K562 (cell line): ENCODE measurements at regions not wholly inside any gene's neighbourhood (a gene's known extent, or its start where the extent isn't known, plus 50 kb on each side); places are given as distances from the start of the nearest gene placed in this dataset.

Experiments
- ATAC-seq: fragments of 200-7000 bp; cut with Tn5 transposase; 3 replicates; pipeline ENCODE4 v1.9.1; 2020; ENCODE audit warnings: moderate library complexity
- BruUV-seq: library from RNA; stranded (reverse); fragments of 400-500 nt; replicated peaks from 2 replicates; lab custom pipeline; 2021; lab: Mats Ljungman, UMichigan
- CTCF ChIA-PET: fragments of 300-600 bp; formaldehyde crosslinking; extraction: SDS; loops from one replicate; lab custom pipeline; 2021; ENCODE audit warnings: low intra/inter-chr PET ratio; lab: Yijun Ruan, JAX
- POLR2A ChIA-PET: fragments of 300-600, 350-650 bp; sonication (Branson Sonifier 250); formaldehyde crosslinking; extraction: SDS; loops from one replicate; lab custom pipeline; 2021; ENCODE audit warnings: antibody characterized with exemption, inconsistent platforms; lab: Yijun Ruan, JAX
- DNase-seq, 4 experiments: peaks; one replicate each; pipeline versions ENCODE4 v3.0.0 to v3.0.0-alpha.2; 2011 to 2018; ENCODE audit warnings: low spot score in 3 of 4, mixed read lengths in 3 of 4; ENCODE audit errors: extremely low read depth in 1 of 4
- FAIRE-seq: peaks from 2 replicates; lab custom pipeline; 2011; peaks lifted over from hg19 to GRCh38; lab: Jason Lieb, UNC
- H2AFZ ChIP-seq: 2 replicates; pipeline ENCODE4 v1.6.0; 2011; ENCODE audit warnings: low read depth, low read length, control low read depth, inconsistent platforms
- H3K27ac ChIP-seq: fragments of 200-600 bp; 3 replicates; pipeline ENCODE4 v1.8.0; 2011; ENCODE audit warnings: low read depth, mild to moderate bottlenecking, control low read depth, inconsistent platforms, low read length, moderate library complexity, mixed read lengths; ENCODE audit errors: extremely low read depth
- H3K27me3 ChIP-seq, 2 experiments: fragments of 300-600 bp in 1 of 2; 2 replicates in 1 of 2; 3 replicates in 1 of 2; pipeline versions ENCODE4 v1.6.0 to v1.8.0; 2011; ENCODE audit warnings: inconsistent platforms in 2 of 2, low read length in 2 of 2, mild to moderate bottlenecking in 1 of 2, mixed read lengths in 1 of 2, moderate library complexity in 1 of 2; ENCODE audit not compliant: control insufficient read depth in 2 of 2, insufficient read depth in 2 of 2
- H3K36me3 ChIP-seq: fragments of 300-600 bp; 3 replicates; pipeline ENCODE4 v1.8.0; 2011; ENCODE audit warnings: mild to moderate bottlenecking, low read length, inconsistent platforms; ENCODE audit not compliant: control insufficient read depth, insufficient read depth
- H3K4me1 ChIP-seq, 2 experiments: fragments of 200-600 bp in 1 of 2; replicated peaks in 1 of 2; 2 replicates in 1 of 2; 3 replicates in 1 of 2; pipeline versions ENCODE4 v1.5.1 to v1.8.0; 2011; ENCODE audit warnings: inconsistent platforms in 2 of 2, low read length in 2 of 2, mild to moderate bottlenecking in 1 of 2, mixed read lengths in 1 of 2, moderate library complexity in 1 of 2; ENCODE audit not compliant: control insufficient read depth in 2 of 2, insufficient read depth in 2 of 2
- H3K4me2 ChIP-seq: 2 replicates; pipeline ENCODE4 v1.6.1; 2011; ENCODE audit warnings: low read length, control low read depth, inconsistent platforms, mixed read lengths; ENCODE audit not compliant: insufficient read depth
- H3K4me3 ChIP-seq: fragments of 200-600 bp; sonication (generic), shearing (Covaris generic); 2 replicates; pipeline ENCODE4 v1.5.1; 2016; ENCODE audit warnings: control low read depth, inconsistent platforms
- H3K79me2 ChIP-seq: fragments of 200-600 bp; 3 replicates; pipeline ENCODE4 v1.8.0; 2011; ENCODE audit warnings: low read length, inconsistent platforms; ENCODE audit not compliant: control insufficient read depth, insufficient read depth
- H3K9ac ChIP-seq, 2 experiments: 2 replicates each; pipeline versions ENCODE4 v1.6.0 to v1.6.1; 2011; ENCODE audit warnings: low read depth in 2 of 2, low read length in 2 of 2, control low read depth in 1 of 2, inconsistent platforms in 1 of 2, mild to moderate bottlenecking in 1 of 2, mixed read lengths in 1 of 2; ENCODE audit not compliant: insufficient read depth in 1 of 2
- H3K9me1 ChIP-seq: one replicate; pipeline ENCODE4 v1.6.0; 2011; ENCODE audit warnings: inconsistent platforms, mild to moderate bottlenecking, low read length, moderate library complexity; ENCODE audit not compliant: control insufficient read depth, insufficient read depth
- H3K9me3 ChIP-seq: replicated peaks from 2 replicates; pipeline ENCODE4 v1.5.1; 2011; ENCODE audit warnings: low read depth, low read length, inconsistent platforms; ENCODE audit not compliant: control insufficient read depth, insufficient read depth
- H4K20me1 ChIP-seq: replicated peaks from 2 replicates; pipeline ENCODE4 v1.6.1; 2011; ENCODE audit warnings: low read length, inconsistent platforms, mixed read lengths; ENCODE audit not compliant: control insufficient read depth, insufficient read depth
- CBX3 ChIP-seq, 2 experiments: IDR thresholded peaks; 1 replicate in 1 of 2; 2 replicates in 1 of 2; pipeline ENCODE4 v1.6.1; 2012; ENCODE audit warnings: inconsistent platforms in 2 of 2, low read length in 2 of 2, borderline replicate concordance in 1 of 2, control low read depth in 1 of 2
- E2F3 ChIP-seq: fragments of 250-450 bp; sonication (Bioruptor Pico); IDR thresholded peaks from 2 replicates; pipeline ENCODE4 v1.4.0; 2020; ENCODE audit warnings: mild to moderate bottlenecking
- FOXJ2 ChIP-seq: fragments of 200-800 bp; sonication (Bioruptor generic); IDR thresholded peaks from 2 replicates; pipeline ENCODE4 v1.6.1; 2016; ENCODE audit warnings: missing genetic modification characterization, missing compliant biosample characterization
- HNRNPUL1 ChIP-seq: fragments of 200-400 bp; formaldehyde crosslinking; IDR thresholded peaks from 2 replicates; pipeline ENCODE4 v1.6.1; 2017; ENCODE audit warnings: low read length
- SIRT6 ChIP-seq: IDR thresholded peaks from one replicate; pipeline ENCODE4 v1.6.1; 2012; ENCODE audit warnings: low read depth, mild to moderate bottlenecking, control low read depth, inconsistent platforms, low read length, moderate library complexity
- SUPT5H ChIP-seq: fragments of 450-650 bp; IDR thresholded peaks from 2 replicates; pipeline ENCODE4 v1.6.1; 2016
- TCF7 ChIP-seq: sonication (generic); IDR thresholded peaks from 2 replicates; pipeline ENCODE4 v1.6.1; 2016; ENCODE audit warnings: antibody characterized with exemption, borderline replicate concordance
- TOE1 ChIP-seq, 2 experiments: fragments of 450-650 bp in 1 of 2; sonication (generic) in 1 of 2; formaldehyde crosslinking in 1 of 2; IDR thresholded peaks; 2 replicates each; pipeline versions ENCODE4 v1.7.1 to v1.8.0; 2016 to 2022; ENCODE audit warnings: borderline replicate concordance in 2 of 2, mild to moderate bottlenecking in 2 of 2, antibody characterized with exemption in 1 of 2, inconsistent platforms in 1 of 2, low read depth in 1 of 2, missing genetic modification reagents in 1 of 2, moderate library complexity in 1 of 2
- ZC3H4 ChIP-seq: sonication (generic); formaldehyde crosslinking; IDR thresholded peaks from 2 replicates; pipeline ENCODE4 v1.9.0; 2021; ENCODE audit warnings: missing genetic modification reagents, borderline replicate concordance
- ZFP1 ChIP-seq: fragments of 450-650 bp; formaldehyde crosslinking; IDR thresholded peaks from 2 replicates; pipeline ENCODE4 v1.4.0; 2020; ENCODE audit warnings: mild to moderate bottlenecking, mixed read lengths
- ZKSCAN3 ChIP-seq: fragments of 250-450 bp; sonication (Bioruptor Pico); IDR thresholded peaks from 2 replicates; pipeline ENCODE4 v1.4.0; 2020
- WGBS: fragments of 100-300 bp; shearing (Covaris generic); methylation state at CpG from one replicate; pipeline ENCODE4 v1.1.6; 2016; ENCODE audit warnings: low coverage, mixed read lengths; ENCODE audit not compliant: insufficient coverage; ENCODE audit errors: missing lambda C conversion rate; 5-methylcytosine and 5-hydroxymethylcytosine counted together
- in situ Hi-C: fragments of 300-500 bp; cut with MboI; formaldehyde crosslinking; loops from 4 replicates; pipeline ENCODE4 v1.15.0; 2018; ENCODE audit warnings: inconsistent platforms, mixed read lengths
- intact Hi-C: fragments of 100-400 bp; cut with micrococcal nuclease; formaldehyde crosslinking; loops from 2 replicates; pipeline ENCODE4 v1.14.2; 2022
- TF ChIP-seq, protein P1 (sequence below): fragments of 450-650 bp; IDR thresholded peaks from 2 replicates; pipeline ENCODE4 v1.6.1; 2016; ENCODE audit warnings: borderline replicate concordance
- TF ChIP-seq, protein P2 (sequence below): fragments of 450-650 bp; IDR thresholded peaks from 2 replicates; pipeline ENCODE4 v1.6.1; 2016; ENCODE audit warnings: antibody characterized with exemption

DNA sequence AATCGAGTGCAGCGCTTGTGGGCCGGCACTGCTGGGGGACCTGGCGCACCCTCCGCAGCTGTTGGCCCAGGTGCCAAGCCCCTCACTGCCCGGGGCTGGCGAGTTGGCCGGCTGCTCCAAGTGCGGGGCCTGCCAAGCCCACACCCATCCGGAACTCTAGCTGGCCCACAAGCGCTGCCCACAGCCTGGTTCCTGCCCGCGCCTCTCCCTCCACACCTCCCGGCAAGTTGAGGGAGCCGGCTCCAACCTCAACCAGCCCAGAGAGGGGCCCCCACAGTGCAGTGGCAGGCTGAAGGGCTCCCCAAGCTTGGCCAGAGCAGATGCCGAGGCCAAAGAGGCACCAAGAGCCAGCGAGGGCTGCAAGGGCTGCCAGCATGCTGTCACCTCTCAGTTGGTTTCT lies 73.4 kb downstream of the PLXNA1 start:
- in situ Hi-C loops: no loop called here
- Histone ChIP-seq H3K9ac (no peak overlapping the region), H2AFZ (no peak overlapping the region), H4K20me1 (no peaks in the 10 kb centered on the region), H3K27ac (no peak overlapping the region), H3K9me1 (no peaks in the 10 kb centered on the region), H3K4me1 (no peaks in the 10 kb centered on the region; a peak in 1 of 5 replicates), H3K27me3 (0 out of 5 replicates have a peak, but pooled peaks cover 0 to 4% of the 10 kb centered on the region in 2 experiments), H3K4me3 (no peak overlapping the region), H3K4me2 (no peak overlapping the region), H3K9me3 (no peaks in the 10 kb centered on the region; the same call in 1 of the 2 replicates), H3K79me2 (no peaks in the 10 kb centered on the region), H3K36me3 (no peaks in the 10 kb centered on the region)
- DNase-seq: no peak
- no peak for TF ChIP-seq TCF7
- no peak for TF ChIP-seq FOXJ2 (tag)
- no peak for TF ChIP-seq SUPT5H
- TF ChIP-seq ZC3H4: no peak
- WGBS: 0% methylated on average over 2 of the region's 17 CpGs
- BruUV-seq: no TSS peak
- no peak for FAIRE-seq
- ATAC-seq: no peak
- POLR2A ChIA-PET: no interaction called here
- intact Hi-C loops: no loop called here
- CTCF ChIA-PET: no interaction called here

DNA sequence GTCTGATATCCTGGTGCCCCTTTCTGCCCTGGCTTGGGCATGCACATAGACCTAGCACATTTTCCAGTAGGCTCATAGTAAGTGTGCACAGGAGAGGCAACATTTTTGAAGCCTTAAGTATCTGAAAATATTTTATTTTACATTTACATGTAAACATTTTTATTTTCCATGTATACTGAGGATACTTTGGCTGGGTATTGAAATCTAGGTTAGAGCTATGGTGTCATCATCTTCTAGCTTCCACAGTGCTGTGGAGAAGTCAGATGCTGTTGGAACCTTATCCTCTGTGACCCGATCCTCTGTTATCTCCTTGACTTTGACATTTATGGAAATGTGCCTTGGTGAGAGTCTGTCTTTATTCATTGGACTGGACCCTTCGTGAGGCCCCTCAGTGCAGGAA lies 74.1 kb downstream of the PLXNA1 start:
- no peaks in the 10 kb centered on the region; a peak in 1 of 5 replicates for H3K4me1 ChIP-seq
- TF ChIP-seq, protein P1, sequence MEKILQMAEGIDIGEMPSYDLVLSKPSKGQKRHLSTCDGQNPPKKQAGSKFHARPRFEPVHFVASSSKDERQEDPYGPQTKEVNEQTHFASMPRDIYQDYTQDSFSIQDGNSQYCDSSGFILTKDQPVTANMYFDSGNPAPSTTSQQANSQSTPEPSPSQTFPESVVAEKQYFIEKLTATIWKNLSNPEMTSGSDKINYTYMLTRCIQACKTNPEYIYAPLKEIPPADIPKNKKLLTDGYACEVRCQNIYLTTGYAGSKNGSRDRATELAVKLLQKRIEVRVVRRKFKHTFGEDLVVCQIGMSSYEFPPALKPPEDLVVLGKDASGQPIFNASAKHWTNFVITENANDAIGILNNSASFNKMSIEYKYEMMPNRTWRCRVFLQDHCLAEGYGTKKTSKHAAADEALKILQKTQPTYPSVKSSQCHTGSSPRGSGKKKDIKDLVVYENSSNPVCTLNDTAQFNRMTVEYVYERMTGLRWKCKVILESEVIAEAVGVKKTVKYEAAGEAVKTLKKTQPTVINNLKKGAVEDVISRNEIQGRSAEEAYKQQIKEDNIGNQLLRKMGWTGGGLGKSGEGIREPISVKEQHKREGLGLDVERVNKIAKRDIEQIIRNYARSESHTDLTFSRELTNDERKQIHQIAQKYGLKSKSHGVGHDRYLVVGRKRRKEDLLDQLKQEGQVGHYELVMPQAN: no peak
- no peak for TF ChIP-seq SIRT6
- no peak for TF ChIP-seq TOE1 (IDR thresholded peaks at IDR 0.05; ENCODE audit: borderline replicate concordance)
- TF ChIP-seq TOE1 (CRISPR knock-in tag; IDR thresholded peaks at IDR 0.05; ENCODE audit: borderline replicate concordance, low read depth): no peak
- TF ChIP-seq, protein P2, sequence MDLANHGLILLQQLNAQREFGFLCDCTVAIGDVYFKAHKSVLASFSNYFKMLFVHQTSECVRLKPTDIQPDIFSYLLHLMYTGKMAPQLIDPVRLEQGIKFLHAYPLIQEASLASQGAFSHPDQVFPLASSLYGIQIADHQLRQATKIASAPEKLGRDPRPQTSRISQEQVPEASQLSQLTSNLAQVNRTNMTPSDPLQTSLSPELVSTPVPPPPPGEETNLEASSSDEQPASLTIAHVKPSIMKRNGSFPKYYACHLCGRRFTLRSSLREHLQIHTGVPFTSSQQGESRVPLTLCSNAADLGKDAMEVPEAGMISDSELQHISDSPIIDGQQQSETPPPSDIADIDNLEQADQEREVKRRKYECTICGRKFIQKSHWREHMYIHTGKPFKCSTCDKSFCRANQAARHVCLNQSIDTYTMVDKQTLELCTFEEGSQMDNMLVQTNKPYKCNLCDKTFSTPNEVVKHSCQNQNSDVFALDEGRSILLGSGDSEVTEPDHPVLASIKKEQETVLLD: no peak
- TF ChIP-seq HNRNPUL1: no peak
- TF ChIP-seq E2F3: no peak
- no peak for TF ChIP-seq ZKSCAN3 (CRISPR knock-in tag)
- TF ChIP-seq CBX3 (IDR thresholded peaks at IDR 0.05; ENCODE audit: borderline replicate concordance in 1 of 2, low read length in 2 of 2): peak in 1 of 2 experiments; percentile 45; a peak in 1 of 3 replicates
- peak; percentile 72 for TF ChIP-seq ZFP1 (CRISPR knock-in tag)
- TF ChIP-seq, all 486 proteins: peak for 2
- ATAC-seq (no peak), FAIRE-seq (no peak), DNase-seq (no peak)
- Histone ChIP-seq H3K9me3 (no peaks in the 10 kb centered on the region; the same call in 1 of the 2 replicates), H3K27me3 (peaks cover 0 to 3% of the 10 kb centered on the region in 2 experiments; a peak in 1 of 5 replicates), H3K9ac (no peak overlapping the region), H3K4me3 (no peak overlapping the region), H2AFZ (no peak overlapping the region), H3K36me3 (no peaks in the 10 kb centered on the region), H4K20me1 (no peaks in the 10 kb centered on the region), H3K9me1 (no peaks in the 10 kb centered on the region), H3K4me2 (no peak overlapping the region), H3K79me2 (no peaks in the 10 kb centered on the region), H3K27ac (no peak overlapping the region)
- ChIA-PET CTCF (no interaction called here), POLR2A (no interaction called here)
- BruUV-seq: no TSS peak
- 0% methylated on average over 1 of the region's 2 CpGs for WGBS
- in situ Hi-C loops: no loop called here
- intact Hi-C loops: no loop called here
